ENCODE measurements at regions not wholly inside any gene's neighbourhood (a gene's known extent, or its start where the extent isn't known, plus 50 kb on each side); places are given as distances from the start of the nearest gene placed in this dataset.

DNA sequence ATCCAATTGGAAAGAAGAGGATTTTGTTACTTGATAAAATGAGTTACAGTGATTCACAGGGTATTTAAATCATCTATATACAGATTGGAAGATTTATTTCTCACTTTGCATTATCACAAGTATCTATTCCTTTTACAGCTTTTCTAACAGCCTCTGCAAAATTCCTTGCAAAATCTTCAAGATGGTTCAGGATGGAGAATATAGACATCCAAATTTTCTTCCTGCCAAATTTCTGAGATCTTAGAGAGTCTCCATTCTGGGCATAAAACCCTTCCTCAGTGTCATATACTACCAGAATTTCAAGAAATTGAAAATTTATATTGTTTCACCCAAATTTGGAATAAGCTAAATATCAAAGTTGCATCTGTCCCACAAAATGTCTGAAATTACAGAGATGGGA, 259.1 kb upstream of the FAM174A start:
- TF ChIP-seq, protein P1, sequence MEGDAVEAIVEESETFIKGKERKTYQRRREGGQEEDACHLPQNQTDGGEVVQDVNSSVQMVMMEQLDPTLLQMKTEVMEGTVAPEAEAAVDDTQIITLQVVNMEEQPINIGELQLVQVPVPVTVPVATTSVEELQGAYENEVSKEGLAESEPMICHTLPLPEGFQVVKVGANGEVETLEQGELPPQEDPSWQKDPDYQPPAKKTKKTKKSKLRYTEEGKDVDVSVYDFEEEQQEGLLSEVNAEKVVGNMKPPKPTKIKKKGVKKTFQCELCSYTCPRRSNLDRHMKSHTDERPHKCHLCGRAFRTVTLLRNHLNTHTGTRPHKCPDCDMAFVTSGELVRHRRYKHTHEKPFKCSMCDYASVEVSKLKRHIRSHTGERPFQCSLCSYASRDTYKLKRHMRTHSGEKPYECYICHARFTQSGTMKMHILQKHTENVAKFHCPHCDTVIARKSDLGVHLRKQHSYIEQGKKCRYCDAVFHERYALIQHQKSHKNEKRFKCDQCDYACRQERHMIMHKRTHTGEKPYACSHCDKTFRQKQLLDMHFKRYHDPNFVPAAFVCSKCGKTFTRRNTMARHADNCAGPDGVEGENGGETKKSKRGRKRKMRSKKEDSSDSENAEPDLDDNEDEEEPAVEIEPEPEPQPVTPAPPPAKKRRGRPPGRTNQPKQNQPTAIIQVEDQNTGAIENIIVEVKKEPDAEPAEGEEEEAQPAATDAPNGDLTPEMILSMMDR (IDR thresholded peaks at IDR 0.05; ENCODE audit: borderline replicate concordance, control extremely low read depth, extremely low read depth, insufficient read depth, missing control alignments) = no peak
- in situ Hi-C loops (cut with MboI; ENCODE audit: low sequenced_read_pairs, unreplicated experiment) = no loop called here
- no peak for DNase-seq (ENCODE audit: low spot score)

GRCh38 chr5:100275631-100276030, 259.5 kb upstream of the FAM174A start:
- no peak for DNase-seq (ENCODE audit: low spot score)
- TF ChIP-seq, protein P1 (IDR thresholded peaks at IDR 0.05; ENCODE audit: borderline replicate concordance, control extremely low read depth, extremely low read depth, insufficient read depth, missing control alignments) = no peak
- in situ Hi-C loops (cut with MboI; ENCODE audit: low sequenced_read_pairs, unreplicated experiment) = no loop called here

- in situ Hi-C loops (cut with MboI; ENCODE audit: low sequenced_read_pairs, unreplicated experiment) = no loop called here
- no peak for DNase-seq (ENCODE audit: low spot score)
- TF ChIP-seq, protein P1 (IDR thresholded peaks at IDR 0.05; ENCODE audit: borderline replicate concordance, control extremely low read depth, extremely low read depth, insufficient read depth, missing control alignments) = no peak
Measured at GRCh38 chr5:100273846-100274580, 261.2 kb upstream of the FAM174A start.

DNA sequence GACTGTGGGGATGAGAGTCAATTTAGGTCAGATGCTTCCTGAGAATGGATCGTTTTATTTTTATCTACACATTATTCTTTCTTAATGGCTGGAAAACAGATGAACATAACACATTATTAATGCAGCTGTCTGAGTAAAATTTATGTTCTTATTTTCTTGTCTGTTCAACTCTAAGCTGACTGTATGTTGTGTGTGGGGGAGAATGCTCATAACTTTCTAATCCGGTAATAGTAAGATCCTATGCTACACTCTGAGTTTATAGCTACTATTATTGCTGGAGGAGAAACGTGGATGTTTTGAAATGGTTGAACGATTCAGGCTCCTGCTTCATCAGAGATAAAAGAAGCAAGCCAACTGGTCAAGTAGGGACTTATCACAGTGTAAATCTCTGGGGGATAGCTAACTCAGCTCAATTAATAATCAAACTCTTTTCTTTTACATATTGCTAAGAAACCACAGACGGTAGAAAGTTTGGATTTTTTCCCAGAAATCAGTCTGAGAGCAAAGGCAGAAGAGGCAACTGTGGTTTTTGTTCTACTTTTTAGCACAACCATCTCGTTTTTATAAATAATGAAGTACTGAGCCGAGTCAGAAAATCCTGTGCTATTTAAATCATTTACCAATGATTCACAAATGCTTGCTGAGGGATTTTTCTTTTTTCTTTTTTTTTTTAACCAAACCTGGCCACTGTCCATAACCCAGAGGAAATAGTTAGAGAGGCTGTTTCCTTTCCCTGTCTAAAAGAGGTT, 265.0 kb upstream of the FAM174A start:
- no peak for DNase-seq (ENCODE audit: low spot score)
- TF ChIP-seq, protein P1 (IDR thresholded peaks at IDR 0.05; ENCODE audit: borderline replicate concordance, control extremely low read depth, extremely low read depth, insufficient read depth, missing control alignments) = no peak
- in situ Hi-C loops (cut with MboI; ENCODE audit: low sequenced_read_pairs, unreplicated experiment) = no loop called here

- TF ChIP-seq, protein P1 (IDR thresholded peaks at IDR 0.05; ENCODE audit: borderline replicate concordance, control extremely low read depth, extremely low read depth, insufficient read depth, missing control alignments) = no peak
- in situ Hi-C loops (cut with MboI; ENCODE audit: low sequenced_read_pairs, unreplicated experiment) = no loop called here
- no peak for DNase-seq (ENCODE audit: low spot score)
Measured at GRCh38 chr5:100260968-100261367, 274.2 kb upstream of the FAM174A start.

GRCh38 chr5:100252944-100253343, 282.2 kb upstream of the FAM174A start:
- TF ChIP-seq, protein P1 (IDR thresholded peaks at IDR 0.05; ENCODE audit: borderline replicate concordance, control extremely low read depth, extremely low read depth, insufficient read depth, missing control alignments) = no peak
- in situ Hi-C loops (cut with MboI; ENCODE audit: low sequenced_read_pairs, unreplicated experiment) = no loop called here
- no peak for DNase-seq (ENCODE audit: low spot score)
